GM23248 (cell line): ENCODE measurements at regions not wholly inside any gene's neighbourhood (a gene's known extent, or its start where the extent isn't known, plus 50 kb on each side); places are given as distances from the start of the nearest gene placed in this dataset.

Source experiments
- EZH2 ChIP-seq: fragments of 200-600 bp; sonication (generic); IDR thresholded peaks from 2 replicates; pipeline ENCODE4 v1.6.1; 2018; ENCODE audit warnings: antibody characterized with exemption, mild to moderate bottlenecking; ENCODE audit not compliant: insufficient read depth, poor library complexity, severe bottlenecking
- EZH2phosphoT487 ChIP-seq: fragments of 200-600 bp; sonication (generic); IDR thresholded peaks from 2 replicates; pipeline ENCODE4 v1.6.1; 2018; ENCODE audit warnings: antibody characterized with exemption, moderate library complexity, mild to moderate bottlenecking, low read depth; ENCODE audit not compliant: insufficient read depth

GRCh38 chr9:131803758-131804411 lies 64.0 kb upstream of the RAPGEF1 start:
- TF ChIP-seq EZH2, result no peak
- TF ChIP-seq EZH2phosphoT487, result no peak
